HCT116 (cell line): ENCODE measurements at regions not wholly inside any gene's neighbourhood (a gene's known extent, or its start where the extent isn't known, plus 50 kb on each side); places are given as distances from the start of the nearest gene placed in this dataset.

ENCODE experiments used
- CTCF ChIP-seq, 3 experiments: fragments of 200-600 bp in 1 of 3; sonication (generic) in 1 of 3; IDR thresholded peaks in 2 of 3; conservative IDR thresholded peaks in 1 of 3; 2 replicates each; pipeline ENCODE4 v1.5.1; 2012 to 2017; ENCODE audit warnings: low read depth in 2 of 3, low read length in 2 of 3, antibody characterized with exemption in 1 of 3, borderline replicate concordance in 1 of 3, control low read depth in 1 of 3, mild to moderate bottlenecking in 1 of 3, mixed read lengths in 1 of 3, mixed run types in 1 of 3, moderate library complexity in 1 of 3; ENCODE audit not compliant: insufficient read depth in 1 of 3
- ELF1 ChIP-seq: IDR thresholded peaks from 2 replicates; pipeline ENCODE4 v1.6.1; 2012; ENCODE audit warnings: low read depth, borderline replicate concordance
- POLR2A ChIP-seq: IDR thresholded peaks from 2 replicates; pipeline ENCODE4 v1.7.0; 2011; ENCODE audit warnings: borderline replicate concordance; ENCODE audit not compliant: insufficient read depth, insufficient read length; ENCODE audit errors: extremely low read depth
- TCF7L2 ChIP-seq: IDR thresholded peaks from 2 replicates; pipeline ENCODE4 v1.7.0; 2011; ENCODE audit warnings: borderline replicate concordance, inconsistent platforms; ENCODE audit not compliant: insufficient read depth, insufficient read length; ENCODE audit errors: extremely low read depth

- no peak for TF ChIP-seq ELF1
- no peak for TF ChIP-seq CTCF (IDR thresholded peaks at IDR 0.05 in 2 of 3, conservative IDR thresholded peaks at IDR 0.05 in 1 of 3; ENCODE audit: borderline replicate concordance in 1 of 3, insufficient read depth in 1 of 3, low read depth in 2 of 3, low read length in 2 of 3)
- TF ChIP-seq POLR2A, result no peak
- no peak for TF ChIP-seq TCF7L2
Observed at GRCh38 chrX:109920868-109921267, 82.0 kb upstream of the TMEM164 start.
